NT2/D1 (cell line): ENCODE measurements at regions not wholly inside any gene's neighbourhood (a gene's known extent, or its start where the extent isn't known, plus 50 kb on each side); places are given as distances from the start of the nearest gene placed in this dataset.

Source experiments
- SUZ12 ChIP-seq: IDR thresholded peaks from 2 replicates; pipeline ENCODE4 v1.6.1; 2011; ENCODE audit not compliant: insufficient read length, insufficient read depth; ENCODE audit errors: extremely low read depth
- YY1 ChIP-seq: IDR thresholded peaks from 2 replicates; pipeline ENCODE4 v1.6.1; 2011; ENCODE audit not compliant: insufficient read length, insufficient read depth

- TF ChIP-seq YY1: no peak
- TF ChIP-seq SUZ12: no peak
These were observed 632.4 kb upstream of the CAMK1G start for GRCh38 chr1:208951026-208951525.
